ENCODE measurements at regions not wholly inside any gene's neighbourhood (a gene's known extent, or its start where the extent isn't known, plus 50 kb on each side); places are given as distances from the start of the nearest gene placed in this dataset.

GRCh38 chr12:93116632-93117031 lies 187.5 kb upstream of the EEA1 start:
- no peaks in the 10 kb centered on the region for H3K4me1 Mint-ChIP-seq (ENCODE audit: low read depth)
- no peak for ATAC-seq
- no peaks in the 10 kb centered on the region for H3K36me3 Mint-ChIP-seq (ENCODE audit: low read depth)
- no peak overlapping the region for H3K27ac Mint-ChIP-seq
- CTCF ChIA-PET = no interaction called here
- TF ChIP-seq CTCF (IDR thresholded peaks at IDR 0.05) = no peak
- intact Hi-C loops (cut with micrococcal nuclease) = no loop called here
- no peak for DNase-seq
- no peaks in the 10 kb centered on the region for H3K27me3 Mint-ChIP-seq
- no peak overlapping the region for H3K4me3 Mint-ChIP-seq
- H3K9me3 Mint-ChIP-seq = no peaks in the 10 kb centered on the region
- POLR2A ChIA-PET = no interaction called here

- ChIA-PET CTCF (interaction anchor here (0.7 to 1.9 kb wide), 2 partner anchors 24 to 134 kb away, joined by 4 read pairs; no protein-coding TSS in a partner anchor), POLR2A (interaction anchor here (0.7 kb wide), 1 partner anchor 957 kb away, joined by 3 read pairs; no protein-coding TSS in a partner anchor)
- TF ChIP-seq CTCF (IDR thresholded peaks at IDR 0.05) = no peak
- Mint-ChIP-seq H3K36me3 (ENCODE audit: low read depth) (no peaks in the 10 kb centered on the region), H3K4me3 (no peak overlapping the region), H3K27me3 (no peaks in the 10 kb centered on the region), H3K9me3 (no peaks in the 10 kb centered on the region), H3K27ac (no peak overlapping the region), H3K4me1 (ENCODE audit: low read depth) (no peaks in the 10 kb centered on the region)
- ATAC-seq (no peak), DNase-seq (no peak)
- intact Hi-C loops (cut with micrococcal nuclease) = no loop called here
Observed at GRCh38 chr12:93121729-93122488, 192.8 kb upstream of the EEA1 start.

- Mint-ChIP-seq H3K27ac (no peak overlapping the region), H3K4me1 (ENCODE audit: low read depth) (no peaks in the 10 kb centered on the region), H3K4me3 (no peak overlapping the region), H3K9me3 (no peaks in the 10 kb centered on the region), H3K36me3 (ENCODE audit: low read depth) (no peaks in the 10 kb centered on the region), H3K27me3 (no peaks in the 10 kb centered on the region)
- TF ChIP-seq CTCF (IDR thresholded peaks at IDR 0.05) = no peak
- ChIA-PET POLR2A (interaction anchor here (0.7 kb wide), 1 partner anchor 957 kb away, joined by 3 read pairs; no protein-coding TSS in a partner anchor), CTCF (interaction anchor here (1.9 kb wide), 1 partner anchor 135 kb away, joined by 4 read pairs; no protein-coding TSS in a partner anchor)
- ATAC-seq (no peak), DNase-seq (no peak)
- intact Hi-C loops (cut with micrococcal nuclease) = no loop called here
Observed at GRCh38 chr12:93122569-93123091, 193.5 kb upstream of the EEA1 start.

DNA sequence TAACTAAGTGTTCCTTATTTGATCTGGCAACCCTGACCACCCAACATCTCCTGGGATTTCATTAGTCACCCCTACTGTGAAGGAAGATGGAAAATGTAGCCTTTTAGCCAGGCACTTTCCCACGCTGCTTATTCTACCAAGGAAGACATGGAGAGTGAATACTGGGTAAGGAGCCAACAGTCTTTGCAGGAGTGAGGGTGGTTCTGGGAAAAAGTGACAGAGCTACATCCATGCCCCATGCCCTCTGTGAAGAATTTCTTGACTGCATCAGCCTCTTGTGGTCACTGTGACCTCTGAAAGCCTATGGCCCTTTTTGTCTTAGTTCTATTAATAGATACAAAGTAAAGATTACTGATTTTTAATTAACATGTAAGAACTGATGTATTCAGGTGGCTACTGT lies 196.0 kb upstream of the EEA1 start:
- ATAC-seq (no peak), DNase-seq (no peak)
- Mint-ChIP-seq H3K27me3 (no peaks in the 10 kb centered on the region), H3K4me1 (ENCODE audit: low read depth) (no peaks in the 10 kb centered on the region), H3K9me3 (no peaks in the 10 kb centered on the region), H3K36me3 (ENCODE audit: low read depth) (no peaks in the 10 kb centered on the region), H3K27ac (no peak overlapping the region), H3K4me3 (no peak overlapping the region)
- intact Hi-C loops (cut with micrococcal nuclease) = no loop called here
- ChIA-PET CTCF (no interaction called here), POLR2A (no interaction called here)
- TF ChIP-seq CTCF (IDR thresholded peaks at IDR 0.05) = no peak

- no peaks in the 10 kb centered on the region for H3K27me3 Mint-ChIP-seq
- ChIA-PET CTCF (no interaction called here), POLR2A (interaction anchor here (0.6 kb wide), 1 partner anchor 1019 kb away, joined by 3 read pairs; no protein-coding TSS in a partner anchor)
- no peak for ATAC-seq
- H3K4me1 Mint-ChIP-seq (ENCODE audit: low read depth) = no peaks in the 10 kb centered on the region
- no peak for DNase-seq
- intact Hi-C loops (cut with micrococcal nuclease) = no loop called here
- H3K4me3 Mint-ChIP-seq = no peak overlapping the region
- H3K9me3 Mint-ChIP-seq = no peaks in the 10 kb centered on the region
- H3K27ac Mint-ChIP-seq = no peak overlapping the region
- H3K36me3 Mint-ChIP-seq (ENCODE audit: low read depth) = no peaks in the 10 kb centered on the region
- no peak for TF ChIP-seq CTCF (IDR thresholded peaks at IDR 0.05)
Observed at GRCh38 chr12:93126069-93126474, 197.0 kb upstream of the EEA1 start.
